ENCODE measurements at regions not wholly inside any gene's neighbourhood (a gene's known extent, or its start where the extent isn't known, plus 50 kb on each side); places are given as distances from the start of the nearest gene placed in this dataset.

DNA sequence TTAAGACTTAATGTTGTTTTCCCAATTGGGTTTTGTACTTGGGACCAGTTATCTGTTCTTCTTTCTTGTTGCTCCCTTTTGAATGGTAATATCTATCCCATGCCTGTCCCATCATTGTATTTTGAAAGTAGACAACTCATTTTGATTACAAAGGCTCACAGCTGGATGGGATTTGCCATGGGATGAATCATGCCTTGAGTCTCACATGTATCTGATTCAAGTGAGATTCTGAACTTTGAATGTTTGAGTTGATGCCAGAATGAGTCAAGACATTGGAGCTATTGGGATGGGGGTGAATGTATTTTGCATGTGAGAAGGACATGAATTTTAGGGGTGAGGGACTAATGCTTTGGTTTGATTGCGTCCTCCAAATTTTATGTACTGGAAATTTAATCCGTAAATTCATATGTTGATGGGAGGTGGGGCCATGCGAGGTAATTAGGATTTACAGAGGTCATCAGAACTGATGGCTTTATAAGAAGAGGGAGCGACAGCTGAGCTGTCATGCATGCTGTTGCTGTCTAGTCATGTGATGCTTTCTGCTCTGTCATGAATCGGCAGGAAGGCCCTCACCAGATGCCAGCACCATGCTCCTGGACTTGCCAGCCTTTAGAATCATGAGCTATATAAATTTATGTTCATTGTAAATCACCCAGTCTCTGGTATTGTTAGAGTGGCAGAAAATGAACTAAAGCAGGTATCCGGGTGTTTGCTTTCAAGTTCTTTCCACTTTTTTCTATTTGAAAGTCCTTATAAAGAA lies 741.3 kb upstream of the RAB6C start:
- TF ChIP-seq, protein P1, sequence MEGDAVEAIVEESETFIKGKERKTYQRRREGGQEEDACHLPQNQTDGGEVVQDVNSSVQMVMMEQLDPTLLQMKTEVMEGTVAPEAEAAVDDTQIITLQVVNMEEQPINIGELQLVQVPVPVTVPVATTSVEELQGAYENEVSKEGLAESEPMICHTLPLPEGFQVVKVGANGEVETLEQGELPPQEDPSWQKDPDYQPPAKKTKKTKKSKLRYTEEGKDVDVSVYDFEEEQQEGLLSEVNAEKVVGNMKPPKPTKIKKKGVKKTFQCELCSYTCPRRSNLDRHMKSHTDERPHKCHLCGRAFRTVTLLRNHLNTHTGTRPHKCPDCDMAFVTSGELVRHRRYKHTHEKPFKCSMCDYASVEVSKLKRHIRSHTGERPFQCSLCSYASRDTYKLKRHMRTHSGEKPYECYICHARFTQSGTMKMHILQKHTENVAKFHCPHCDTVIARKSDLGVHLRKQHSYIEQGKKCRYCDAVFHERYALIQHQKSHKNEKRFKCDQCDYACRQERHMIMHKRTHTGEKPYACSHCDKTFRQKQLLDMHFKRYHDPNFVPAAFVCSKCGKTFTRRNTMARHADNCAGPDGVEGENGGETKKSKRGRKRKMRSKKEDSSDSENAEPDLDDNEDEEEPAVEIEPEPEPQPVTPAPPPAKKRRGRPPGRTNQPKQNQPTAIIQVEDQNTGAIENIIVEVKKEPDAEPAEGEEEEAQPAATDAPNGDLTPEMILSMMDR (optimal IDR thresholded peaks at IDR 0.05 in 1 of 3, IDR thresholded peaks at IDR 0.05 in 1 of 3, conservative IDR thresholded peaks at IDR 0.05 in 1 of 3; ENCODE audit: extremely low read depth in 1 of 3, insufficient read depth in 2 of 3, low read length in 3 of 3) = no peak
- TF ChIP-seq EZH2 (IDR thresholded peaks at IDR 0.05; ENCODE audit: low read length) = no peak
